ENCODE measurements at regions not wholly inside any gene's neighbourhood (a gene's known extent, or its start where the extent isn't known, plus 50 kb on each side); places are given as distances from the start of the nearest gene placed in this dataset.

- DNase-seq = no peak
- CTCF ChIA-PET = no interaction called here
- Mint-ChIP-seq H3K36me3 (no peaks in the 10 kb centered on the region), H3K27ac (no peak overlapping the region), H3K4me3 (no peak overlapping the region), H3K9me3 (peaks cover 2% of the 10 kb centered on the region), H3K4me1 (peaks cover 9% of the 10 kb centered on the region), H3K27me3 (peaks cover 7% of the 10 kb centered on the region)
These were observed 537.9 kb upstream of the JARID2 start for GRCh38 chr6:14707971-14708465.

- Mint-ChIP-seq H3K9me3 (peaks cover 2% of the 10 kb centered on the region), H3K4me3 (no peak overlapping the region), H3K27ac (no peak overlapping the region), H3K27me3 (peaks cover 9% of the 10 kb centered on the region), H3K36me3 (no peaks in the 10 kb centered on the region), H3K4me1 (peaks cover 9% of the 10 kb centered on the region)
- CTCF ChIA-PET = interaction anchor here (0.7 to 3.0 kb wide), 2 partner anchors 498 to 783 kb away, joined by 3 to 16 read pairs; no protein-coding TSS in a partner anchor
- no peak for DNase-seq
These were observed 536.7 kb upstream of the JARID2 start for GRCh38 chr6:14709066-14709670.

- Mint-ChIP-seq H3K4me1 (peaks cover 9% of the 10 kb centered on the region), H3K27ac (no peak overlapping the region), H3K9me3 (peaks cover 2% of the 10 kb centered on the region), H3K4me3 (no peak overlapping the region), H3K27me3 (peaks cover 6% of the 10 kb centered on the region), H3K36me3 (no peaks in the 10 kb centered on the region)
- DNase-seq = no peak
- CTCF ChIA-PET = interaction anchor here (0.7 to 3.0 kb wide), 3 partner anchors 406 to 782 kb away, joined by 3 to 16 read pairs (median 3); no protein-coding TSS in a partner anchor
These were observed 536.0 kb upstream of the JARID2 start for GRCh38 chr6:14709900-14710299.

- H3K27me3 Mint-ChIP-seq = peaks cover 6% of the 10 kb centered on the region
- no peak for DNase-seq
- no peak overlapping the region for H3K27ac Mint-ChIP-seq
- no peak overlapping the region for H3K4me3 Mint-ChIP-seq
- H3K9me3 Mint-ChIP-seq = peaks cover 2% of the 10 kb centered on the region
- no peaks in the 10 kb centered on the region for H3K36me3 Mint-ChIP-seq
- CTCF ChIA-PET = interaction anchor here (0.8 to 3.0 kb wide), 10 partner anchors 13 to 500 kb away, joined by 3 to 16 read pairs (median 4); no protein-coding TSS in a partner anchor
- peaks cover 9% of the 10 kb centered on the region for H3K4me1 Mint-ChIP-seq
These were observed 535.4 kb upstream of the JARID2 start for GRCh38 chr6:14710421-14710820.

GRCh38 chr6:14711056-14711703 lies 534.7 kb upstream of the JARID2 start:
- Mint-ChIP-seq H3K4me3 (no peak overlapping the region), H3K27me3 (peaks cover 6% of the 10 kb centered on the region), H3K27ac (no peak overlapping the region), H3K9me3 (peaks cover 2% of the 10 kb centered on the region), H3K36me3 (no peaks in the 10 kb centered on the region), H3K4me1 (peaks cover 9% of the 10 kb centered on the region)
- CTCF ChIA-PET = interaction anchor here (0.6 to 3.0 kb wide), 19 partner anchors 8 to 500 kb away, joined by 3 to 16 read pairs (median 3); no protein-coding TSS in a partner anchor
- DNase-seq = peak; percentile 75

GRCh38 chr6:14711704-14712379 lies 534.0 kb upstream of the JARID2 start:
- Mint-ChIP-seq H3K27ac (no peak overlapping the region), H3K36me3 (no peaks in the 10 kb centered on the region), H3K4me1 (peaks cover 12% of the 10 kb centered on the region), H3K4me3 (no peak overlapping the region), H3K9me3 (peaks cover 2% of the 10 kb centered on the region), H3K27me3 (peaks cover 6% of the 10 kb centered on the region)
- CTCF ChIA-PET = interaction anchor here (0.6 to 3.0 kb wide), 17 partner anchors 9 to 501 kb away, joined by 3 to 16 read pairs (median 3); no protein-coding TSS in a partner anchor
- DNase-seq = no peak

GRCh38 chr6:14713008-14713960 lies 532.6 kb upstream of the JARID2 start:
- H3K4me3 Mint-ChIP-seq = no peak overlapping the region
- CTCF ChIA-PET = no interaction called here
- H3K36me3 Mint-ChIP-seq = peaks cover 3% of the 10 kb centered on the region
- H3K27me3 Mint-ChIP-seq = peaks cover 3% of the 10 kb centered on the region
- peaks cover 2% of the 10 kb centered on the region for H3K9me3 Mint-ChIP-seq
- peaks cover 21% of the 10 kb centered on the region for H3K4me1 Mint-ChIP-seq
- no peak for DNase-seq
- no peak overlapping the region for H3K27ac Mint-ChIP-seq

GRCh38 chr6:14713966-14714631 lies 531.8 kb upstream of the JARID2 start:
- no peak overlapping the region for H3K27ac Mint-ChIP-seq
- DNase-seq = no peak
- H3K27me3 Mint-ChIP-seq = peaks cover 3% of the 10 kb centered on the region
- H3K9me3 Mint-ChIP-seq = peaks cover 2% of the 10 kb centered on the region
- peaks cover 3% of the 10 kb centered on the region for H3K36me3 Mint-ChIP-seq
- CTCF ChIA-PET = interaction anchor here (0.6 kb wide), 1 partner anchor 193 kb away, joined by 3 read pairs; no protein-coding TSS in a partner anchor
- H3K4me3 Mint-ChIP-seq = no peak overlapping the region
- H3K4me1 Mint-ChIP-seq = peaks cover 21% of the 10 kb centered on the region

- H3K9me3 Mint-ChIP-seq = peaks cover 2% of the 10 kb centered on the region
- no peak overlapping the region for H3K27ac Mint-ChIP-seq
- no peak for DNase-seq
- CTCF ChIA-PET = interaction anchor here (0.8 kb wide), 1 partner anchor 60 kb away, joined by 3 read pairs; no protein-coding TSS in a partner anchor
- peaks cover 3% of the 10 kb centered on the region for H3K27me3 Mint-ChIP-seq
- H3K36me3 Mint-ChIP-seq = peaks cover 3% of the 10 kb centered on the region
- H3K4me3 Mint-ChIP-seq = no peak overlapping the region
- peaks cover 21% of the 10 kb centered on the region for H3K4me1 Mint-ChIP-seq
These were observed 530.8 kb upstream of the JARID2 start for GRCh38 chr6:14715076-14715475.

- Mint-ChIP-seq H3K4me1 (peaks cover 20% of the 10 kb centered on the region), H3K4me3 (no peak overlapping the region), H3K27me3 (peaks cover 3% of the 10 kb centered on the region), H3K9me3 (no peaks in the 10 kb centered on the region), H3K36me3 (peaks cover 3% of the 10 kb centered on the region), H3K27ac (no peak overlapping the region)
- CTCF ChIA-PET = no interaction called here
- DNase-seq = no peak
These were observed 529.2 kb upstream of the JARID2 start for GRCh38 chr6:14716499-14717146.

GRCh38 chr6:14717307-14717706 lies 528.6 kb upstream of the JARID2 start:
- Mint-ChIP-seq H3K27ac (no peak overlapping the region), H3K36me3 (peaks cover 3% of the 10 kb centered on the region), H3K27me3 (peaks cover 3% of the 10 kb centered on the region), H3K4me3 (no peak overlapping the region), H3K9me3 (no peaks in the 10 kb centered on the region), H3K4me1 (peaks cover 20% of the 10 kb centered on the region)
- DNase-seq = peak; percentile 44
- CTCF ChIA-PET = no interaction called here

GRCh38 chr6:14718861-14719260 lies 527.0 kb upstream of the JARID2 start:
- Mint-ChIP-seq H3K4me1 (peaks cover 33% of the 10 kb centered on the region), H3K27ac (no peak overlapping the region), H3K9me3 (no peaks in the 10 kb centered on the region), H3K36me3 (peaks cover 3% of the 10 kb centered on the region), H3K4me3 (no peak overlapping the region), H3K27me3 (no peaks in the 10 kb centered on the region)
- no peak for DNase-seq
- CTCF ChIA-PET = no interaction called here

- no peaks in the 10 kb centered on the region for H3K27me3 Mint-ChIP-seq
- no peak overlapping the region for H3K4me3 Mint-ChIP-seq
- no peak for DNase-seq
- no peaks in the 10 kb centered on the region for H3K9me3 Mint-ChIP-seq
- peaks cover 3% of the 10 kb centered on the region for H3K36me3 Mint-ChIP-seq
- CTCF ChIA-PET = no interaction called here
- H3K4me1 Mint-ChIP-seq = peaks cover 36% of the 10 kb centered on the region
- no peak overlapping the region for H3K27ac Mint-ChIP-seq
These were observed 526.6 kb upstream of the JARID2 start for GRCh38 chr6:14719270-14719669.

Data from activated naive CD4-positive, alpha-beta T cell treated with anti-CD3 and anti-CD28 coated beads, Interleukin-2, amount 10 ng/mL, durations not matched to agents 7 days and 5 days (primary cell).